DND-41 (cell line): ENCODE measurements at regions not wholly inside any gene's neighbourhood (a gene's known extent, or its start where the extent isn't known, plus 50 kb on each side); places are given as distances from the start of the nearest gene placed in this dataset.
"Not testable (repeated sequence)": the region's sequence is repeated elsewhere in the genome, so short reads cannot be mapped to it uniquely, and the experiment has no call there.

ENCODE experiments used
- ATAC-seq: fragments of 200-7000 bp; cut with Tn5 transposase; 3 replicates; pipeline ENCODE4 v1.9.1; 2021; ENCODE audit warnings: low read depth; ENCODE audit not compliant: insufficient read depth
- DNase-seq: peaks from one replicate; pipeline ENCODE4 v3.0.0-alpha.2; 2020
- H2AFZ ChIP-seq: 2 replicates; pipeline ENCODE4 v1.6.0; 2012; ENCODE audit warnings: low read depth, low read length
- H3K27ac ChIP-seq: 2 replicates; pipeline ENCODE4 v1.5.1; 2012; ENCODE audit warnings: low read length, inconsistent platforms
- H3K27me3 ChIP-seq: fragments of 200-600 bp; sonication (generic); 2 replicates; pipeline ENCODE4 v1.6.0; 2012; ENCODE audit warnings: low read length, mild to moderate bottlenecking, inconsistent platforms; ENCODE audit not compliant: insufficient read depth, poor library complexity
- H3K36me3 ChIP-seq: 2 replicates; pipeline ENCODE4 v1.5.1; 2012; ENCODE audit warnings: low read length, inconsistent platforms; ENCODE audit not compliant: insufficient read depth
- H3K4me1 ChIP-seq: 2 replicates; pipeline ENCODE4 v1.5.1; 2012; ENCODE audit warnings: mild to moderate bottlenecking, low read length; ENCODE audit not compliant: insufficient read depth
- H3K4me2 ChIP-seq: 2 replicates; pipeline ENCODE4 v1.6.0; 2012; ENCODE audit warnings: mild to moderate bottlenecking, moderate library complexity, low read length, inconsistent platforms; ENCODE audit not compliant: insufficient read depth
- H3K4me3 ChIP-seq, 2 experiments: fragments of 200-600 bp in 1 of 2; shearing (Covaris generic) in 1 of 2; 2 replicates each; pipeline ENCODE4 v1.5.1; 2012 to 2016; ENCODE audit warnings: inconsistent platforms in 2 of 2, low read length in 2 of 2, mild to moderate bottlenecking in 2 of 2, low read depth in 1 of 2, moderate library complexity in 1 of 2
- H3K79me2 ChIP-seq: 2 replicates; pipeline ENCODE4 v1.6.0; 2012; ENCODE audit warnings: low read length, inconsistent platforms; ENCODE audit not compliant: insufficient read depth
- H3K9ac ChIP-seq: 2 replicates; pipeline ENCODE4 v1.6.0; 2012; ENCODE audit warnings: low read depth, mild to moderate bottlenecking, inconsistent platforms, low read length, moderate library complexity
- H3K9me3 ChIP-seq: 2 replicates; pipeline ENCODE4 v1.5.1; 2012; ENCODE audit warnings: low read length, moderate library complexity, mild to moderate bottlenecking, inconsistent platforms; ENCODE audit not compliant: insufficient read depth, severe bottlenecking
- H4K20me1 ChIP-seq: 2 replicates; pipeline ENCODE4 v1.6.0; 2012; ENCODE audit warnings: low read length; ENCODE audit not compliant: insufficient read depth
- CTCF ChIP-seq: IDR thresholded peaks from 2 replicates; pipeline ENCODE4 v1.5.1; 2012; ENCODE audit warnings: borderline replicate concordance, low read length, moderate library complexity, mild to moderate bottlenecking; ENCODE audit not compliant: poor library complexity, severe bottlenecking; ENCODE audit errors: extremely low read depth
- EZH2 ChIP-seq: IDR thresholded peaks from 3 replicates; pipeline ENCODE4 v1.6.1; 2012; ENCODE audit warnings: borderline replicate concordance, low read depth, mild to moderate bottlenecking, moderate library complexity, low read length, inconsistent platforms; ENCODE audit not compliant: severe bottlenecking

DNA sequence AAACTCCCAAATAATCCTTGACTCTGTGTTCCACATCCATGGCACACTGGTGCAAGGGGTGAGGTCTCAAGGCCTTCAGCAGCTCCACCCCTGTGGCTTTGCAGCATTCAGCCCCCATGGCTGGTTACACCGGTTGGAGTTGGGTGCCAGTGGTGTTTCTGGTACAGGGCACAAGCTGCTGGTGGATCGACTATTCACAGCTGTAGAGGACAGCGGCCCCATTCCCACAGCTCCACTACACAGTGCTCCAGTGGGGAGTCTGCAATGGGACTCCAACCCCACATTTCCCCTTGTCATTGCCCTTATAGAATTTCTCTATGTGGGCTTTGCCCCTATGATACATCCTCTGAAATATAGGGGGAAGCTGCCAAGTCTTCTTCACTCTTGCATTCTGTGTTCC is 64.3 kb upstream of the SGO1 start:
- H4K20me1 ChIP-seq, result no peaks in the 10 kb centered on the region
- H2AFZ ChIP-seq, result no peak overlapping the region
- no peaks in the 10 kb centered on the region for H3K36me3 ChIP-seq
- H3K4me2 ChIP-seq, result no peak overlapping the region
- no peaks in the 10 kb centered on the region for H3K27me3 ChIP-seq
- no peaks in the 10 kb centered on the region for H3K79me2 ChIP-seq
- no peak overlapping the region for H3K9ac ChIP-seq
- no peaks in the 10 kb centered on the region for H3K4me1 ChIP-seq
- DNase-seq (no peak), ATAC-seq (no peak)
- no peak overlapping the region for H3K4me3 ChIP-seq
- no peaks in the 10 kb centered on the region for H3K9me3 ChIP-seq
- H3K27ac ChIP-seq, result no peak overlapping the region
- no peak for TF ChIP-seq CTCF
- TF ChIP-seq EZH2, result no peak

DNA sequence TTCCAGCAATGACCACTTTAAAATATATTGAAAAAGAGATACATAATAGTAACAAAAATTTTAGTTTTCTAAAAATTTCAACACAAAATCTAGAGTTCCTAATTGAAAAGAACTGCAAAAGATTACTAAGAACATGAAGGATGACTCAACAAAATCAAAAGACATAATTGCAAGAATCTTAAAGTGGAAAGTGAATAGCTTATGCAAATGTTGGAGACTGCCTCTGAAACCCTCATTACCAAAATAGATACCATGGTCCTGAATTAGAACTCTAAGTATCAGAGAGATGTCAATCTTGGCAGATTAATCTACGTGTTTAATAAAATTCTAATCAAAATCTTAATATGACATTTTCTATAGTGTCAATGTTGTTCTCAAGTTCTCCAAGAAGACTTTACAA is 60.7 kb upstream of the SGO1 start:
- Histone ChIP-seq H2AFZ (no peak overlapping the region), H3K4me3 (no peak overlapping the region), H3K27me3 (no peaks in the 10 kb centered on the region), H3K4me2 (no peak overlapping the region), H3K27ac (no peak overlapping the region), H3K9me3 (no peaks in the 10 kb centered on the region), H3K79me2 (no peaks in the 10 kb centered on the region), H3K36me3 (no peaks in the 10 kb centered on the region), H4K20me1 (no peaks in the 10 kb centered on the region), H3K4me1 (no peaks in the 10 kb centered on the region), H3K9ac (no peak overlapping the region)
- TF ChIP-seq EZH2 (no peak), CTCF (no peak)
- ATAC-seq (no peak), DNase-seq (no peak)

DNA sequence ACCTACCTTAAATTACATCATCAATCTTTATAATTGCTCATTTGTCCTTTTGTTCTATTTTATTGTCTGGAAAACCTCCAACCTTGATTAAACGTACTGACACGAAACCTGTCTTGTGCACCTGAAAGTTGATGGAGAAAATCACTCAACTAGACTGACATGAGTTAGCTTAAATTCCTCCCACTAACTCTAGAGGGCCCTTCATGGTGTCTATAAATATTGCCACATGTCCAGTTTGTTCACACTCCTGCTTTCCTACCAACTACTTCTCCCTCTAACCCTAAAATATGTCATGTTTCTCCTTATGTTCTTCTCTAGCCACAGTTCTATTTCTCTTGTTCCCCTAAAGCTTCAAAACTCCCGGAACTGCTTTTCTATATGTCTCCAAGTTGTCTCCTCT is 59.8 kb upstream of the SGO1 start:
- Histone ChIP-seq H3K36me3 (no peaks in the 10 kb centered on the region), H3K27ac (no peak overlapping the region), H3K4me1 (no peaks in the 10 kb centered on the region), H3K4me3 (no peak overlapping the region), H3K4me2 (no peak overlapping the region), H3K9me3 (no peaks in the 10 kb centered on the region), H4K20me1 (no peaks in the 10 kb centered on the region), H3K9ac (no peak overlapping the region), H2AFZ (no peak overlapping the region), H3K79me2 (no peaks in the 10 kb centered on the region), H3K27me3 (no peaks in the 10 kb centered on the region)
- TF ChIP-seq CTCF (no peak), EZH2 (no peak)
- ATAC-seq (no peak), DNase-seq (no peak)

GRCh38 chr3:20240154-20240883 is 54.3 kb upstream of the SGO1 start:
- Histone ChIP-seq H2AFZ (no peak overlapping the region), H3K36me3 (no peaks in the 10 kb centered on the region), H3K4me3 (no peak overlapping the region), H4K20me1 (no peaks in the 10 kb centered on the region), H3K9ac (no peak overlapping the region), H3K4me1 (no peaks in the 10 kb centered on the region), H3K27me3 (no peaks in the 10 kb centered on the region), H3K9me3 (no peaks in the 10 kb centered on the region), H3K79me2 (no peaks in the 10 kb centered on the region), H3K27ac (no peak overlapping the region), H3K4me2 (no peak overlapping the region)
- no peak for TF ChIP-seq EZH2
- TF ChIP-seq CTCF, result no peak
- ATAC-seq (no peak), DNase-seq (no peak)

DNA sequence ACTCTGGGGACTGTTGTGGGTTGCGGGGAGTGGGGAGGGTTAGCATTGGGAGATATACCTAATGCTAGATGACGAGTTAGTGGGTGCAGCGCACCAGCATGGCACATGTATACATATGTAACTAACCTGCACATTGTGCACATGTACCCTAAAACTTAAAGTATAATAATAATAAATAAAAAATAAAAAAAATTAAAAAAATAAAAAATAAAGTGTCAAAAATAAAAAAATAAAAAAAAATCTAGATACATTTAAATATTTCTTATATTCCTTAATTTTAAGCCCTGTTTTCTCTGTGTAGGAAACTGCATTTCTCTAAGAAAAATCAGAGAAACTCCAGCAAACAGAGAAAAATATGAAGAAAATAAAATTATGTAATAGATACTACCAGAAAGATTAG is 52.2 kb upstream of the SGO1 start:
- not testable (repeated sequence) for H3K9me3 ChIP-seq, H3K27ac ChIP-seq, H3K9ac ChIP-seq, H3K36me3 ChIP-seq, H4K20me1 ChIP-seq, H3K27me3 ChIP-seq, H3K4me2 ChIP-seq, H2AFZ ChIP-seq, ATAC-seq, H3K79me2 ChIP-seq, H3K4me3 ChIP-seq, DNase-seq, H3K4me1 ChIP-seq
